GM23338 (cell line): ENCODE measurements at regions not wholly inside any gene's neighbourhood (a gene's known extent, or its start where the extent isn't known, plus 50 kb on each side); places are given as distances from the start of the nearest gene placed in this dataset.

Source experiments
- CREB1 ChIP-seq: fragments of 250-450 bp; sonication (Bioruptor Pico); IDR thresholded peaks from 2 replicates; pipeline ENCODE4 v1.5.0; 2020; ENCODE audit warnings: low read depth, mild to moderate bottlenecking, moderate library complexity
- EZH2 ChIP-seq: fragments of 200-600 bp; sonication (generic); IDR thresholded peaks from one replicate; pipeline ENCODE4 v1.8.0; 2017; ENCODE audit warnings: antibody characterized with exemption, mild to moderate bottlenecking, low read depth; ENCODE audit not compliant: unreplicated experiment
- EZH2phosphoT487 ChIP-seq: fragments of 200-600 bp; sonication (generic); IDR thresholded peaks from one replicate; pipeline ENCODE4 v1.8.1; 2018; ENCODE audit warnings: antibody characterized with exemption; ENCODE audit not compliant: unreplicated experiment
- NANOG ChIP-seq: IDR thresholded peaks from 2 replicates; pipeline ENCODE4 v1.6.1; 2016; ENCODE audit warnings: antibody characterized with exemption, borderline replicate concordance
- POLR2AphosphoS5 ChIP-seq: IDR thresholded peaks from 2 replicates; pipeline ENCODE4 v1.6.1; 2016; ENCODE audit warnings: antibody characterized with exemption, low read depth
- REST ChIP-seq: IDR thresholded peaks from one replicate; pipeline ENCODE4 v1.6.1; 2018; ENCODE audit warnings: antibody characterized with exemption; ENCODE audit not compliant: unreplicated experiment
- STAT1 ChIP-seq: IDR thresholded peaks from one replicate; pipeline ENCODE4 v1.6.1; 2016; ENCODE audit warnings: antibody characterized with exemption; ENCODE audit not compliant: unreplicated experiment
- ZNF114 ChIP-seq: fragments of 250-450 bp; sonication (Bioruptor Pico); IDR thresholded peaks from 2 replicates; pipeline ENCODE4 v1.5.0; 2020; ENCODE audit warnings: mild to moderate bottlenecking, moderate library complexity
- ZNF331 ChIP-seq: fragments of 250-450 bp; sonication (Bioruptor Pico); IDR thresholded peaks from 2 replicates; pipeline ENCODE4 v1.5.0; 2020; ENCODE audit warnings: low read depth, mild to moderate bottlenecking, moderate library complexity
- TF ChIP-seq, protein P1 (sequence below), 2 experiments: fragments of 200-600 bp in 1 of 2; sonication (generic) in 1 of 2; conservative IDR thresholded peaks; 2 replicates each; pipeline versions ENCODE4 v1.5.1 to v1.6.1; 2016 to 2017; ENCODE audit warnings: antibody characterized with exemption in 2 of 2, low read depth in 2 of 2, mild to moderate bottlenecking in 2 of 2, moderate library complexity in 1 of 2
- TF ChIP-seq, protein P2 (sequence below): fragments of 250-450 bp; sonication (Bioruptor Pico); IDR thresholded peaks from 2 replicates; pipeline ENCODE4 v1.5.0; 2020; ENCODE audit warnings: mild to moderate bottlenecking, moderate library complexity

GRCh38 chr10:128930515-128930914, 536.5 kb upstream of the MGMT start:
- TF ChIP-seq, protein P1, sequence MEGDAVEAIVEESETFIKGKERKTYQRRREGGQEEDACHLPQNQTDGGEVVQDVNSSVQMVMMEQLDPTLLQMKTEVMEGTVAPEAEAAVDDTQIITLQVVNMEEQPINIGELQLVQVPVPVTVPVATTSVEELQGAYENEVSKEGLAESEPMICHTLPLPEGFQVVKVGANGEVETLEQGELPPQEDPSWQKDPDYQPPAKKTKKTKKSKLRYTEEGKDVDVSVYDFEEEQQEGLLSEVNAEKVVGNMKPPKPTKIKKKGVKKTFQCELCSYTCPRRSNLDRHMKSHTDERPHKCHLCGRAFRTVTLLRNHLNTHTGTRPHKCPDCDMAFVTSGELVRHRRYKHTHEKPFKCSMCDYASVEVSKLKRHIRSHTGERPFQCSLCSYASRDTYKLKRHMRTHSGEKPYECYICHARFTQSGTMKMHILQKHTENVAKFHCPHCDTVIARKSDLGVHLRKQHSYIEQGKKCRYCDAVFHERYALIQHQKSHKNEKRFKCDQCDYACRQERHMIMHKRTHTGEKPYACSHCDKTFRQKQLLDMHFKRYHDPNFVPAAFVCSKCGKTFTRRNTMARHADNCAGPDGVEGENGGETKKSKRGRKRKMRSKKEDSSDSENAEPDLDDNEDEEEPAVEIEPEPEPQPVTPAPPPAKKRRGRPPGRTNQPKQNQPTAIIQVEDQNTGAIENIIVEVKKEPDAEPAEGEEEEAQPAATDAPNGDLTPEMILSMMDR (conservative IDR thresholded peaks at IDR 0.05; ENCODE audit: low read depth in 2 of 2), result no peak
- no peak for TF ChIP-seq EZH2
- TF ChIP-seq POLR2AphosphoS5, result no peak
- no peak for TF ChIP-seq CREB1 (CRISPR knock-in tag)
- no peak for TF ChIP-seq NANOG
- TF ChIP-seq EZH2phosphoT487, result no peak
- TF ChIP-seq REST, result no peak
- no peak for TF ChIP-seq ZNF114
- TF ChIP-seq, protein P2, sequence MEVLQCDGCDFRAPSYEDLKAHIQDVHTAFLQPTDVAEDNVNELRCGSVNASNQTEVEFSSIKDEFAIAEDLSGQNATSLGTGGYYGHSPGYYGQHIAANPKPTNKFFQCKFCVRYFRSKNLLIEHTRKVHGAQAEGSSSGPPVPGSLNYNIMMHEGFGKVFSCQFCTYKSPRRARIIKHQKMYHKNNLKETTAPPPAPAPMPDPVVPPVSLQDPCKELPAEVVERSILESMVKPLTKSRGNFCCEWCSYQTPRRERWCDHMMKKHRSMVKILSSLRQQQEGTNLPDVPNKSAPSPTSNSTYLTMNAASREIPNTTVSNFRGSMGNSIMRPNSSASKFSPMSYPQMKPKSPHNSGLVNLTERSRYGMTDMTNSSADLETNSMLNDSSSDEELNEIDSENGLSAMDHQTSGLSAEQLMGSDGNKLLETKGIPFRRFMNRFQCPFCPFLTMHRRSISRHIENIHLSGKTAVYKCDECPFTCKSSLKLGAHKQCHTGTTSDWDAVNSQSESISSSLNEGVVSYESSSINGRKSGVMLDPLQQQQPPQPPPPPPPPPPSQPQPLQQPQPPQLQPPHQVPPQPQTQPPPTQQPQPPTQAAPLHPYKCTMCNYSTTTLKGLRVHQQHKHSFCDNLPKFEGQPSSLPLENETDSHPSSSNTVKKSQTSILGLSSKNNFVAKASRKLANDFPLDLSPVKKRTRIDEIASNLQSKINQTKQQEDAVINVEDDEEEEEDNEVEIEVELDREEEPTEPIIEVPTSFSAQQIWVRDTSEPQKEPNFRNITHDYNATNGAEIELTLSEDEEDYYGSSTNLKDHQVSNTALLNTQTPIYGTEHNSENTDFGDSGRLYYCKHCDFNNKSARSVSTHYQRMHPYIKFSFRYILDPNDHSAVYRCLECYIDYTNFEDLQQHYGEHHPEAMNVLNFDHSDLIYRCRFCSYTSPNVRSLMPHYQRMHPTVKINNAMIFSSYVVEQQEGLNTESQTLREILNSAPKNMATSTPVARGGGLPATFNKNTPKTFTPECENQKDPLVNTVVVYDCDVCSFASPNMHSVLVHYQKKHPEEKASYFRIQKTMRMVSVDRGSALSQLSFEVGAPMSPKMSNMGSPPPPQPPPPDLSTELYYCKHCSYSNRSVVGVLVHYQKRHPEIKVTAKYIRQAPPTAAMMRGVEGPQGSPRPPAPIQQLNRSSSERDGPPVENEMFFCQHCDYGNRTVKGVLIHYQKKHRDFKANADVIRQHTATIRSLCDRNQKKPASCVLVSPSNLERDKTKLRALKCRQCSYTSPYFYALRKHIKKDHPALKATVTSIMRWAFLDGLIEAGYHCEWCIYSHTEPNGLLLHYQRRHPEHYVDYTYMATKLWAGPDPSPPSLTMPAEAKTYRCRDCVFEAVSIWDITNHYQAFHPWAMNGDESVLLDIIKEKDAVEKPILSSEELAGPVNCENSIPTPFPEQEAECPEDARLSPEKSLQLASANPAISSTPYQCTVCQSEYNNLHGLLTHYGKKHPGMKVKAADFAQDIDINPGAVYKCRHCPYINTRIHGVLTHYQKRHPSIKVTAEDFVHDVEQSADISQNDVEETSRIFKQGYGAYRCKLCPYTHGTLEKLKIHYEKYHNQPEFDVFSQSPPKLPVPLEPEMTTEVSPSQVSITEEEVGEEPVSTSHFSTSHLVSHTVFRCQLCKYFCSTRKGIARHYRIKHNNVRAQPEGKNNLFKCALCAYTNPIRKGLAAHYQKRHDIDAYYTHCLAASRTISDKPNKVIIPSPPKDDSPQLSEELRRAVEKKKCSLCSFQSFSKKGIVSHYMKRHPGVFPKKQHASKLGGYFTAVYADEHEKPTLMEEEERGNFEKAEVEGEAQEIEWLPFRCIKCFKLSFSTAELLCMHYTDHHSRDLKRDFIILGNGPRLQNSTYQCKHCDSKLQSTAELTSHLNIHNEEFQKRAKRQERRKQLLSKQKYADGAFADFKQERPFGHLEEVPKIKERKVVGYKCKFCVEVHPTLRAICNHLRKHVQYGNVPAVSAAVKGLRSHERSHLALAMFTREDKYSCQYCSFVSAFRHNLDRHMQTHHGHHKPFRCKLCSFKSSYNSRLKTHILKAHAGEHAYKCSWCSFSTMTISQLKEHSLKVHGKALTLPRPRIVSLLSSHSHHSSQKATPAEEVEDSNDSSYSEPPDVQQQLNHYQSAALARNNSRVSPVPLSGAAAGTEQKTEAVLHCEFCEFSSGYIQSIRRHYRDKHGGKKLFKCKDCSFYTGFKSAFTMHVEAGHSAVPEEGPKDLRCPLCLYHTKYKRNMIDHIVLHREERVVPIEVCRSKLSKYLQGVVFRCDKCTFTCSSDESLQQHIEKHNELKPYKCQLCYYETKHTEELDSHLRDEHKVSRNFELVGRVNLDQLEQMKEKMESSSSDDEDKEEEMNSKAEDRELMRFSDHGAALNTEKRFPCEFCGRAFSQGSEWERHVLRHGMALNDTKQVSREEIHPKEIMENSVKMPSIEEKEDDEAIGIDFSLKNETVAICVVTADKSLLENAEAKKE (CRISPR knock-in tag), result no peak
- no peak for TF ChIP-seq ZNF331 (CRISPR knock-in tag)
- no peak for TF ChIP-seq STAT1
